Neural progenitor cell (in vitro differentiated cells): ENCODE measurements at regions not wholly inside any gene's neighbourhood (a gene's known extent, or its start where the extent isn't known, plus 50 kb on each side); places are given as distances from the start of the nearest gene placed in this dataset.

ENCODE experiments used
- DNase-seq: peaks from one replicate; pipeline ENCODE4 v3.0.0-alpha.2; 2016; ENCODE audit warnings: low spot score
- H2AFZ ChIP-seq: fragments of 200-600 bp; sonication (generic); replicated peaks from 2 replicates; pipeline ENCODE4 v1.6.1; 2016; ENCODE audit warnings: antibody characterized with exemption
- H3F3A ChIP-seq: fragments of 200-600 bp; sonication (generic); 2 replicates; pipeline ENCODE4 v1.6.1; 2016; ENCODE audit warnings: antibody characterized with exemption, low read depth
- H3K27ac ChIP-seq: fragments of 200-600 bp; sonication (generic); 2 replicates; pipeline ENCODE4 v1.5.1; 2016; ENCODE audit warnings: mild to moderate bottlenecking
- H3K27me3 ChIP-seq: fragments of 200-600 bp; sonication (generic); 2 replicates; pipeline ENCODE4 v1.6.1; 2016; ENCODE audit warnings: mild to moderate bottlenecking, moderate library complexity
- H3K36me3 ChIP-seq: fragments of 200-600 bp; sonication (generic); 2 replicates; pipeline ENCODE4 v1.5.1; 2016
- H3K4me1 ChIP-seq: fragments of 200-600 bp; sonication (generic); 2 replicates; pipeline ENCODE4 v1.6.1; 2016; ENCODE audit warnings: mixed run types
- H3K4me2 ChIP-seq: fragments of 200-600 bp; sonication (generic); 2 replicates; pipeline ENCODE4 v1.6.1; 2016
- H3K4me3 ChIP-seq: fragments of 200-600 bp; sonication (generic); 2 replicates; pipeline ENCODE4 v1.5.1; 2016
- H3K79me2 ChIP-seq: fragments of 200-600 bp; sonication (generic); 2 replicates; pipeline ENCODE4 v1.6.1; 2016; ENCODE audit warnings: low read depth
- H3K9ac ChIP-seq: fragments of 200-600 bp; sonication (generic); 2 replicates; pipeline ENCODE4 v1.6.1; 2016
- H3K9me3 ChIP-seq: fragments of 200-600 bp; sonication (generic); 2 replicates; pipeline ENCODE4 v1.5.1; 2016; ENCODE audit warnings: low read depth
- H4K20me1 ChIP-seq: fragments of 200-600 bp; sonication (generic); 2 replicates; pipeline ENCODE4 v1.6.1; 2016; ENCODE audit warnings: low read depth
- H3K27ac Mint-ChIP-seq: 3 replicates; pipeline ENCODE4 v1.8.0; 2021; ENCODE audit warnings: mixed read lengths
- H3K27me3 Mint-ChIP-seq: 2 replicates; pipeline ENCODE4 v1.8.0; 2022; ENCODE audit warnings: low read depth, mild to moderate bottlenecking, inconsistent platforms, moderate library complexity, mixed read lengths; ENCODE audit not compliant: insufficient read depth
- H3K36me3 Mint-ChIP-seq: 3 replicates; pipeline ENCODE4 v1.8.0; 2021; ENCODE audit warnings: mixed read lengths
- H3K4me1 Mint-ChIP-seq: 3 replicates; pipeline ENCODE4 v1.8.0; 2021; ENCODE audit warnings: mixed read lengths
- H3K4me3 Mint-ChIP-seq: 3 replicates; pipeline ENCODE4 v1.8.0; 2021; ENCODE audit warnings: mild to moderate bottlenecking, moderate library complexity, mixed read lengths
- H3K9me3 Mint-ChIP-seq: 3 replicates; pipeline ENCODE4 v1.8.0; 2020; ENCODE audit warnings: mixed read lengths
- CTCF ChIP-seq: fragments of 200-600 bp; sonication (generic); IDR thresholded peaks from 2 replicates; pipeline ENCODE4 v1.5.1; 2017; ENCODE audit warnings: antibody characterized with exemption, mild to moderate bottlenecking
- EZH2 ChIP-seq: fragments of 200-600 bp; sonication (generic); IDR thresholded peaks from 2 replicates; pipeline ENCODE4 v1.6.1; 2017; ENCODE audit warnings: antibody characterized with exemption, mild to moderate bottlenecking, moderate library complexity
- EZH2phosphoT487 ChIP-seq: fragments of 200-600 bp; sonication (generic); IDR thresholded peaks from 2 replicates; pipeline ENCODE4 v1.6.1; 2017; ENCODE audit warnings: antibody characterized with exemption

DNA sequence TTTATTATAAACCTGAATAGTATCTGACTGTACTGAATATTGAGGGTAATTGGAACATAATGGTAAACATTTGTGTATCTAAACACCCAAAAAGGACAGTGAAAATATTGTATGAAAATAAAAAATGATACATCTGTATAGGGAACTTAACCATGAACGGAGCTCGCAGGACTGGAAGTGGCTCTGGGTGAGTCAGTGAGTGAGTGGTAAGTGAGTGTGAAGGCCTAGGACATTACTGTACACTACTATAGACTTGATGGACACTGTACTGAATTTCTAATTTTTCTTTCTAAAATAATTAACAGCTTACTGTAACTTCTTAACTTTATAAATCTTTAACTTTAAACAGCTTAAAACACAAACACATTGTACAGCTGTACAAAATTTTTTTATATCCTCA is 454.5 kb upstream of the FZD8 start:
- H3K27me3 ChIP-seq, result no peaks in the 10 kb centered on the region

DNA sequence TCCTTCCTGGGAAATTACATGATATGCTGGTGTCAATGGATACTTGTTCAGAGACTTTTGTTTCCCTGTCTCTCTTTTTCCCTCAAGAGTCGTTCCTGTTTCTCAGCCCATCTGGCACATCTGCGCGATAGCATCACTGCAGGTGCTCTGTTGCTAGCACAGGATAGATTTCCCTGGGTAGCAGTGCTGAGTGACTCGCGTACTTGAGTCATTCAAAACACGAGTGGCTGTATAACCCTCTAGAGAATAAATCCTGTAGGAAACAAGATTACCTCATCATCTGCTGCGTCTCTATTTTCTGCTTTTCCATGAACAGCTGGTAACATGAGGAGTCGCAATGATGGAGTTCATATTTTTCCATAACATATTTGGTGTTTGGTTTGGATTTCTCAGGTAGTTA is 452.0 kb upstream of the FZD8 start:
- no peaks in the 10 kb centered on the region for H3K27me3 ChIP-seq
- H3K79me2 ChIP-seq, result no peaks in the 10 kb centered on the region
- H3K9me3 Mint-ChIP-seq, result peaks cover 5% of the 10 kb centered on the region
- no peaks in the 10 kb centered on the region for H3K4me1 ChIP-seq
- no peak overlapping the region for H2AFZ ChIP-seq
- H3F3A ChIP-seq, result no peaks in the 10 kb centered on the region
- H3K4me2 ChIP-seq, result no peak overlapping the region
- no peak overlapping the region for H3K4me3 ChIP-seq
- no peak for TF ChIP-seq CTCF
- no peak for TF ChIP-seq EZH2
- no peak for TF ChIP-seq EZH2phosphoT487
- no peaks in the 10 kb centered on the region for H3K9me3 ChIP-seq
- no peak for DNase-seq
- H3K27ac ChIP-seq, result no peak overlapping the region
- no peak overlapping the region for H3K27ac Mint-ChIP-seq
- no peaks in the 10 kb centered on the region for H4K20me1 ChIP-seq
- H3K9ac ChIP-seq, result no peak overlapping the region
- H3K36me3 Mint-ChIP-seq, result no peaks in the 10 kb centered on the region
- H3K4me1 Mint-ChIP-seq, result peaks cover 2% of the 10 kb centered on the region
- H3K27me3 Mint-ChIP-seq, result peaks cover 2% of the 10 kb centered on the region
- H3K4me3 Mint-ChIP-seq, result no peak overlapping the region
- H3K36me3 ChIP-seq, result no peaks in the 10 kb centered on the region

More for the DNA sequence above, 454.5 kb upstream of the FZD8 start:
- H3K4me3 ChIP-seq, result no peak overlapping the region
- no peak overlapping the region for H3K27ac ChIP-seq
- no peak overlapping the region for H3K9ac ChIP-seq
- TF ChIP-seq CTCF (no peak), EZH2 (no peak), EZH2phosphoT487 (no peak)
- H3K4me1 ChIP-seq, result no peaks in the 10 kb centered on the region
- H3K4me2 ChIP-seq, result no peak overlapping the region
- Mint-ChIP-seq H3K4me3 (no peak overlapping the region), H3K27me3 (peaks cover 2% of the 10 kb centered on the region), H3K36me3 (no peaks in the 10 kb centered on the region), H3K4me1 (no peaks in the 10 kb centered on the region), H3K9me3 (peaks cover 8% of the 10 kb centered on the region), H3K27ac (no peak overlapping the region)
- H4K20me1 ChIP-seq, result no peaks in the 10 kb centered on the region
- H3K79me2 ChIP-seq, result no peaks in the 10 kb centered on the region
- H3F3A ChIP-seq, result no peaks in the 10 kb centered on the region
- DNase-seq, result no peak
- no peaks in the 10 kb centered on the region for H3K36me3 ChIP-seq
- no peaks in the 10 kb centered on the region for H3K9me3 ChIP-seq
- no peak overlapping the region for H2AFZ ChIP-seq

- no peak overlapping the region for H3K4me3 ChIP-seq
- H3K4me3 Mint-ChIP-seq, result no peak overlapping the region
Observed at GRCh38 chr10:36092116-36092515, 450.0 kb upstream of the FZD8 start.

More at GRCh38 chr10:36092116-36092515, 450.0 kb upstream of the FZD8 start:
- H3F3A ChIP-seq, result no peaks in the 10 kb centered on the region
- DNase-seq, result no peak
- H3K27ac Mint-ChIP-seq, result no peak overlapping the region
- TF ChIP-seq CTCF, result no peak
- TF ChIP-seq EZH2phosphoT487, result no peak
- TF ChIP-seq EZH2, result no peak
- H3K4me2 ChIP-seq, result no peak overlapping the region
- no peak overlapping the region for H3K9ac ChIP-seq
- H3K79me2 ChIP-seq, result no peaks in the 10 kb centered on the region
- H3K4me1 ChIP-seq, result no peaks in the 10 kb centered on the region
- no peaks in the 10 kb centered on the region for H4K20me1 ChIP-seq
- peaks cover 2% of the 10 kb centered on the region for H3K27me3 Mint-ChIP-seq
- H3K4me1 Mint-ChIP-seq, result peaks cover 2% of the 10 kb centered on the region
- no peaks in the 10 kb centered on the region for H3K36me3 Mint-ChIP-seq
- H3K36me3 ChIP-seq, result no peaks in the 10 kb centered on the region
- no peak overlapping the region for H3K27ac ChIP-seq
- H2AFZ ChIP-seq, result no peak overlapping the region
- H3K9me3 Mint-ChIP-seq, result no peaks in the 10 kb centered on the region
- H3K27me3 ChIP-seq, result no peaks in the 10 kb centered on the region
- H3K9me3 ChIP-seq, result no peaks in the 10 kb centered on the region
